Esophagus muscularis mucosa (tissue), 4 donors: ENCODE measurements at regions not wholly inside any gene's neighbourhood (a gene's known extent, or its start where the extent isn't known, plus 50 kb on each side); places are given as distances from the start of the nearest gene placed in this dataset.

Experiments
- DNase-seq: peaks from one replicate; pipeline ENCODE4 v3.0.0-alpha.2; 2017; ENCODE audit errors: extremely low spot score
- H3K27ac ChIP-seq, 4 donors: fragments of 200-600 bp; sonication (generic); replicated peaks in 1 of 4; 1 replicate in 3 of 4; 2 replicates in 1 of 4; pipeline ENCODE4 v1.5.1; 2016 to 2019; ENCODE audit warnings: mild to moderate bottlenecking in 1 of 4
- H3K27me3 ChIP-seq, 4 donors: fragments of 200-600 bp; sonication (generic); one replicate each; pipeline versions ENCODE4 v1.5.1 to v1.6.0; 2016 to 2019
- H3K36me3 ChIP-seq, 4 donors: fragments of 200-600 bp; sonication (generic); one replicate each; pipeline ENCODE4 v1.5.1; 2016 to 2019
- H3K4me1 ChIP-seq, 4 donors: fragments of 200-600 bp; sonication (generic); one replicate each; pipeline ENCODE4 v1.5.1; 2016 to 2019
- H3K4me3 ChIP-seq, 4 donors: fragments of 200-600 bp; sonication (generic); 1 replicate in 2 of 4; 2 replicates in 2 of 4; pipeline ENCODE4 v1.5.1; 2016 to 2019; ENCODE audit warnings: mild to moderate bottlenecking in 4 of 4, moderate library complexity in 1 of 4
- H3K9me3 ChIP-seq, 4 donors: fragments of 200-600 bp; sonication (generic); 1 replicate in 3 of 4; 2 replicates in 1 of 4; pipeline ENCODE4 v1.5.1; 2016 to 2019
- EP300 ChIP-seq: sonication (generic); formaldehyde crosslinking; IDR thresholded peaks from one replicate; pipeline ENCODE4 v1.6.1; 2017; ENCODE audit warnings: antibody characterized with exemption
- POLR2A ChIP-seq: fragments of 450-650 bp; IDR thresholded peaks from one replicate; pipeline ENCODE4 v1.6.1; 2017; ENCODE audit warnings: antibody characterized with exemption, moderate library complexity, mild to moderate bottlenecking, low read depth
- POLR2AphosphoS5 ChIP-seq, 2 donors: sonication (generic); formaldehyde crosslinking; IDR thresholded peaks; one replicate each; pipeline ENCODE4 v1.6.1; 2017; ENCODE audit warnings: antibody characterized with exemption in 2 of 2
- WGBS: methylation state at CpG from one replicate; pipeline ENCODE4 v1.1.5; 2018; 5-methylcytosine and 5-hydroxymethylcytosine counted together
- intact Hi-C: fragments of 100-400 bp; cut with DNase I; formaldehyde crosslinking; loops from one replicate; pipeline ENCODE4 v1.15.1; 2023
- TF ChIP-seq, protein P1 (sequence below), 3 experiments: fragments of 200-600 bp in 2 of 3; fragments of 450-650 bp in 1 of 3; sonication (generic) in 2 of 3; IDR thresholded peaks; one replicate each; pipeline ENCODE4 v1.5.1; 2017 to 2019; ENCODE audit warnings: antibody characterized with exemption in 3 of 3, mild to moderate bottlenecking in 2 of 3, moderate library complexity in 1 of 3

- Histone ChIP-seq H3K36me3 (no peaks in the 10 kb centered on the region), H3K9me3 (no peaks in the 10 kb centered on the region), H3K4me3 (no peak overlapping the region), H3K27me3 (no peaks in the 10 kb centered on the region), H3K4me1 (peaks cover 16 to 31% (median 25%) of the 10 kb centered on the region in 4 donors), H3K27ac (no peak overlapping the region)
- intact Hi-C loops, result no loop called here
- 83% methylated on average over 7 of the region's 7 CpGs for WGBS
- DNase-seq, result no peak
- TF ChIP-seq POLR2AphosphoS5 (IDR thresholded peaks at IDR 0.05) (no peak), EP300 (no peak), POLR2A (no peak)
- TF ChIP-seq, protein P1, sequence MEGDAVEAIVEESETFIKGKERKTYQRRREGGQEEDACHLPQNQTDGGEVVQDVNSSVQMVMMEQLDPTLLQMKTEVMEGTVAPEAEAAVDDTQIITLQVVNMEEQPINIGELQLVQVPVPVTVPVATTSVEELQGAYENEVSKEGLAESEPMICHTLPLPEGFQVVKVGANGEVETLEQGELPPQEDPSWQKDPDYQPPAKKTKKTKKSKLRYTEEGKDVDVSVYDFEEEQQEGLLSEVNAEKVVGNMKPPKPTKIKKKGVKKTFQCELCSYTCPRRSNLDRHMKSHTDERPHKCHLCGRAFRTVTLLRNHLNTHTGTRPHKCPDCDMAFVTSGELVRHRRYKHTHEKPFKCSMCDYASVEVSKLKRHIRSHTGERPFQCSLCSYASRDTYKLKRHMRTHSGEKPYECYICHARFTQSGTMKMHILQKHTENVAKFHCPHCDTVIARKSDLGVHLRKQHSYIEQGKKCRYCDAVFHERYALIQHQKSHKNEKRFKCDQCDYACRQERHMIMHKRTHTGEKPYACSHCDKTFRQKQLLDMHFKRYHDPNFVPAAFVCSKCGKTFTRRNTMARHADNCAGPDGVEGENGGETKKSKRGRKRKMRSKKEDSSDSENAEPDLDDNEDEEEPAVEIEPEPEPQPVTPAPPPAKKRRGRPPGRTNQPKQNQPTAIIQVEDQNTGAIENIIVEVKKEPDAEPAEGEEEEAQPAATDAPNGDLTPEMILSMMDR (IDR thresholded peaks at IDR 0.05), result no peak
Observed at GRCh38 chr9:89991204-89991790, 386.5 kb downstream of the GADD45G start.

- no peaks in the 10 kb centered on the region for H3K36me3 ChIP-seq
- no peak overlapping the region for H3K27ac ChIP-seq
- intact Hi-C loops, result no loop called here
- 86% methylated on average over 16 of the region's 16 CpGs for WGBS
- H3K4me1 ChIP-seq, result peaks cover 19 to 31% (median 25%) of the 10 kb centered on the region in 4 donors
- TF ChIP-seq POLR2AphosphoS5 (IDR thresholded peaks at IDR 0.05) (no peak), POLR2A (no peak), EP300 (no peak)
- TF ChIP-seq, protein P1 (IDR thresholded peaks at IDR 0.05), result no peak
- no peaks in the 10 kb centered on the region for H3K9me3 ChIP-seq
- no peak for DNase-seq
- no peaks in the 10 kb centered on the region for H3K27me3 ChIP-seq
- H3K4me3 ChIP-seq, result no peak overlapping the region
Observed at GRCh38 chr9:89992326-89993198, 387.8 kb downstream of the GADD45G start.

- intact Hi-C loops, result no loop called here
- H3K27ac ChIP-seq, result peak overlapping the region in 2 of 4 donors; percentile 14 to 18
Observed at GRCh38 chr9:89993678-89994630, 389.1 kb downstream of the GADD45G start.

DNA sequence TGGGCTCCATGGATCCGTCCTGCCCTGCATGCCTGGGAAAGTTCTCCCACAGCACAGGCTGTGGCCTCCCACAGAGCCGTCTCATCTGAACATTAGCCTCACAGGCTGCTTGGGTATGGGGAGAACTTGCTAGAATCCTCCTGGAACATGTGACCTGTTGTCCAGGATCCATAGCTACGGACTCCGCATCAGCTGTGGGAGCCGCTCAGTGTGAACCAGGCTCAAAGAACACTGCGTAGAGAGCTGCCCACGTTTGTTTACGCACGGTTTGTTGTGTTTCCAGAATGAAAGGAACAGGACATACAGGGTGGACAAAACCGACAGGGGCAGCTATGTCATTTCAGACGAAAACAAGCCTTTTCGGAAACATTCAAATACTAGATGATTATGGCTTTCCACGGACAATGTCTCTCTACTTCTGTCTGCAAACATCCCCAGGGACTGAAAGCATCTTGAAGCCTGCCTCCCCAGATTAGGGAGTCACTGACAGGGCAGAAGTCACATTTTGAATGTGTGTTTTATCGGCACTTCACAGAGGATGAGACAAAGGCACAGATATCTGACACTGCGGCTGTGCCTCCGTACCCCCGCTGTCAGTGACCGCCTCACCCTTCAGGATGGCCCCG, 390.3 kb downstream of the GADD45G start:
- H3K4me3 ChIP-seq, result no peak overlapping the region
- TF ChIP-seq EP300 (no peak), POLR2A (no peak), POLR2AphosphoS5 (IDR thresholded peaks at IDR 0.05) (no peak)
- TF ChIP-seq, protein P1 (IDR thresholded peaks at IDR 0.05), result no peak
- H3K4me1 ChIP-seq, result peaks cover 32 to 47% (median 40%) of the 10 kb centered on the region in 4 donors
- no peaks in the 10 kb centered on the region for H3K9me3 ChIP-seq
- H3K27ac ChIP-seq, result no peak overlapping the region
- intact Hi-C loops, result no loop called here
- no peaks in the 10 kb centered on the region for H3K27me3 ChIP-seq
- 79% methylated on average over 18 of the region's 19 CpGs for WGBS
- no peaks in the 10 kb centered on the region for H3K36me3 ChIP-seq
- no peak for DNase-seq

More at GRCh38 chr9:89993678-89994630, 389.1 kb downstream of the GADD45G start:
- DNase-seq, result no peak
- no peaks in the 10 kb centered on the region for H3K27me3 ChIP-seq
- no peak overlapping the region for H3K4me3 ChIP-seq
- TF ChIP-seq EP300 (no peak), POLR2A (no peak), POLR2AphosphoS5 (IDR thresholded peaks at IDR 0.05) (peak; percentile 10 to 33)
- TF ChIP-seq, protein P1 (IDR thresholded peaks at IDR 0.05), result no peak
- peaks cover 20 to 36% (median 29%) of the 10 kb centered on the region in 4 donors for H3K4me1 ChIP-seq
- no peaks in the 10 kb centered on the region for H3K9me3 ChIP-seq
- WGBS, result 13% methylated on average over 3 of the region's 5 CpGs
- no peaks in the 10 kb centered on the region for H3K36me3 ChIP-seq
